ENCODE measurements at regions not wholly inside any gene's neighbourhood (a gene's known extent, or its start where the extent isn't known, plus 50 kb on each side); places are given as distances from the start of the nearest gene placed in this dataset.

DNA sequence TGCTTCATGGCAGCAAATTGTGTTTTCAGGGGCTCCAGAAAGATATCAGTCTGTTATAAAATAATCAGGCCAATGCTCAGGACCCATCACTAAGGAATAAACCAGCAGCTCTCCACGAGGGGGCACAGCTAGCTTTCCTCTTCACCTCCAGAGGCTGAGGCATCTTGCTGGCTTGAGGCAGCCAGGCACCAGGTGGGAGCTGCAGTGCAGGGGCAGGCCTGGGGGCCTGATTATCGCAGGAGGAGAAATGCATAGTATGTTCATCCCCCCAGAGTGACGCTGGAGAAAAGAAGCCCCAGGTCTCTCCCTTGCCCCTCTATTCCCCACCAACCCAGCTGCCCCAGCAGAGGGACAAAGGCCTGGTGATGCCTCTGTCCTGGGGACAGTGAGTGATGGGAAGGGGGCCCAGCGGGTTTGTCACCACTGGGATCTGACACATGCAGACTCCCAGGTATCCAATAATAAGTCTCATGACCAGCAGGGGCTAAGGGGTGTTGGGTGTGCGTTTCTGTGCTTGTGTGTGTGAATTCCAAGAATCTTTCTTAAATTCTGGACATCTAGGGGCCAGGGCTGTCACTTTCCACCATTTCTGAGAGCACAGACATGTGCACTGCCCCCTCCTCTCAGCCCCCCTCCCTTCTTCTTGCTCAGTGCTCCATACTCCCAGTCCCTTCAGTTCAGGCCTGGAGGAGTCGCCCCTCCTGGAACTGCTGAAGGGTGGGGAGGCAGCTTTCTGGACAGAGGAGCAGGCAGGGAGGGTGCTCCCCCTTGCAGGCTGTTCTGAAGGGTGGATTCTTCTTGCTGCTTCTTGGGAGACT is 128.1 kb upstream of the FAM20C start:
- intact Hi-C loops (cut with micrococcal nuclease; ENCODE audit: unreplicated experiment) = no loop called here
- Histone ChIP-seq H3K27ac (ENCODE audit: low read depth, low read length, poor library complexity, severe bottlenecking) (no peak overlapping the region), H3K9me3 (ENCODE audit: low read depth, low read length, poor library complexity, severe bottlenecking) (no peaks in the 10 kb centered on the region), H3K36me3 (ENCODE audit: insufficient read depth, low read length, poor library complexity, severe bottlenecking) (no peaks in the 10 kb centered on the region), H3K4me1 (ENCODE audit: insufficient read depth, low read length, poor library complexity, severe bottlenecking) (no peaks in the 10 kb centered on the region), H3K27me3 (replicated peaks; ENCODE audit: insufficient read depth, low read depth, low read length, poor library complexity) (no peaks in the 10 kb centered on the region), H3K4me3 (ENCODE audit: low read depth, low read length, poor library complexity, severe bottlenecking) (no peak overlapping the region)
- peak; percentile 45 for DNase-seq (ENCODE audit: low spot score)
- CTCF ChIA-PET = no interaction called here
- no TSS peak for BruUV-seq (replicated peaks)
- TF ChIP-seq EZH2 (IDR thresholded peaks at IDR 0.05; ENCODE audit: borderline replicate concordance, low read depth, low read length, poor library complexity, severe bottlenecking) = no peak
- TF ChIP-seq, protein P1, sequence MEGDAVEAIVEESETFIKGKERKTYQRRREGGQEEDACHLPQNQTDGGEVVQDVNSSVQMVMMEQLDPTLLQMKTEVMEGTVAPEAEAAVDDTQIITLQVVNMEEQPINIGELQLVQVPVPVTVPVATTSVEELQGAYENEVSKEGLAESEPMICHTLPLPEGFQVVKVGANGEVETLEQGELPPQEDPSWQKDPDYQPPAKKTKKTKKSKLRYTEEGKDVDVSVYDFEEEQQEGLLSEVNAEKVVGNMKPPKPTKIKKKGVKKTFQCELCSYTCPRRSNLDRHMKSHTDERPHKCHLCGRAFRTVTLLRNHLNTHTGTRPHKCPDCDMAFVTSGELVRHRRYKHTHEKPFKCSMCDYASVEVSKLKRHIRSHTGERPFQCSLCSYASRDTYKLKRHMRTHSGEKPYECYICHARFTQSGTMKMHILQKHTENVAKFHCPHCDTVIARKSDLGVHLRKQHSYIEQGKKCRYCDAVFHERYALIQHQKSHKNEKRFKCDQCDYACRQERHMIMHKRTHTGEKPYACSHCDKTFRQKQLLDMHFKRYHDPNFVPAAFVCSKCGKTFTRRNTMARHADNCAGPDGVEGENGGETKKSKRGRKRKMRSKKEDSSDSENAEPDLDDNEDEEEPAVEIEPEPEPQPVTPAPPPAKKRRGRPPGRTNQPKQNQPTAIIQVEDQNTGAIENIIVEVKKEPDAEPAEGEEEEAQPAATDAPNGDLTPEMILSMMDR (conservative IDR thresholded peaks at IDR 0.05; ENCODE audit: low read depth, low read length) = peak; percentile 57
- POLR2A ChIA-PET (ENCODE audit: low non-redundant PET) = no interaction called here

DNA sequence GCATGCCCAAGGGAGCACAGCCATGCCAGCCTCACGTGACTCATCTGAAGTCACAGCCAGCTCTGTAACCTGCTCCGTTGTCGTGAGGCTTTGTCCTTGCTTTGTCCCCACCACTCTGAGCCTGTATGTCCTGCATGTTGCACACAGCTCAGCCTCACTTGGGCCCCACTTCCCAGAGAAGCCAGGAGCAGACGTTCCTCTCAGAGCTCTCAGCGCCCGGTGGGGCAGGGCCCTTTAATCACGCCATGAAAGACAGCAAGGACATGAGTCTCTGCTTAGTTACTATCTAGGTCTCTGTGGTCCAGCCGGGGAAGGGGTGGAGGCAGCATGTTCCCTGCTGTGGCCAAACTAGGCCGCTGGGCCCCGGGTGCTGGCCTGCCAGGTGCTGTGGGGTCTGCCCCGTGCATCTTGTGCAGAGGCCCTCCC is 127.4 kb upstream of the FAM20C start:
- no peak for DNase-seq (ENCODE audit: low spot score)
- no peaks in the 10 kb centered on the region for H3K27me3 ChIP-seq (replicated peaks; ENCODE audit: insufficient read depth, low read depth, low read length, poor library complexity)
- H3K4me1 ChIP-seq (ENCODE audit: insufficient read depth, low read length, poor library complexity, severe bottlenecking) = no peaks in the 10 kb centered on the region
- H3K36me3 ChIP-seq (ENCODE audit: insufficient read depth, low read length, poor library complexity, severe bottlenecking) = no peaks in the 10 kb centered on the region
- BruUV-seq (replicated peaks) = no TSS peak
- TF ChIP-seq, protein P1 (conservative IDR thresholded peaks at IDR 0.05; ENCODE audit: low read depth, low read length) = no peak
- TF ChIP-seq EZH2 (IDR thresholded peaks at IDR 0.05; ENCODE audit: borderline replicate concordance, low read depth, low read length, poor library complexity, severe bottlenecking) = no peak
- POLR2A ChIA-PET (ENCODE audit: low non-redundant PET) = no interaction called here
- no peaks in the 10 kb centered on the region for H3K9me3 ChIP-seq (ENCODE audit: low read depth, low read length, poor library complexity, severe bottlenecking)
- CTCF ChIA-PET = no interaction called here
- H3K4me3 ChIP-seq (ENCODE audit: low read depth, low read length, poor library complexity, severe bottlenecking) = no peak overlapping the region
- intact Hi-C loops (cut with micrococcal nuclease; ENCODE audit: unreplicated experiment) = no loop called here
- no peak overlapping the region for H3K27ac ChIP-seq (ENCODE audit: low read depth, low read length, poor library complexity, severe bottlenecking)

DNA sequence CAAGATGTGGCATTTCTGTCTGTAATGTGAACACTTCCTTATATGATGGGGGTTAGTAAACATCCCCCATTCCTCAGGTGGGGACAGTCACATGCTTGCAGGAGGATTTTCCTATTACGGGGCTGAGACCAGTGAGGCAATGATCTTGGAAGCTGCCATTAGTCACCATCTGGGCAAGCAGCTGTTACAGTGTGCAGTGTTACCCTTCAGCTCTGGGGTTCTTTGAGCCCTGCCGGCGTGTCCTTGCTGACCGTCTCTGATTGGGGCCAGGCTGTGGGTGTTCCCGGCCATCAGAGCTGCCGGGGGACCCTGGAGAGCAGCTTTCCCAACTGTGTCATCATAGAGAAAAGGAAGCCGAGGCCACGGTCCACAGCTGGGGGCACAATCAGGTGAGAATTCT is 126.8 kb upstream of the FAM20C start:
- TF ChIP-seq EZH2 (IDR thresholded peaks at IDR 0.05; ENCODE audit: borderline replicate concordance, low read depth, low read length, poor library complexity, severe bottlenecking) = no peak
- TF ChIP-seq, protein P1 (conservative IDR thresholded peaks at IDR 0.05; ENCODE audit: low read depth, low read length) = no peak
- CTCF ChIA-PET = no interaction called here
- intact Hi-C loops (cut with micrococcal nuclease; ENCODE audit: unreplicated experiment) = no loop called here
- no peak for DNase-seq (ENCODE audit: low spot score)
- POLR2A ChIA-PET (ENCODE audit: low non-redundant PET) = no interaction called here
- Histone ChIP-seq H3K9me3 (ENCODE audit: low read depth, low read length, poor library complexity, severe bottlenecking) (no peaks in the 10 kb centered on the region), H3K27ac (ENCODE audit: low read depth, low read length, poor library complexity, severe bottlenecking) (no peak overlapping the region), H3K4me1 (ENCODE audit: insufficient read depth, low read length, poor library complexity, severe bottlenecking) (no peaks in the 10 kb centered on the region), H3K4me3 (ENCODE audit: low read depth, low read length, poor library complexity, severe bottlenecking) (no peak overlapping the region), H3K36me3 (ENCODE audit: insufficient read depth, low read length, poor library complexity, severe bottlenecking) (no peaks in the 10 kb centered on the region), H3K27me3 (replicated peaks; ENCODE audit: insufficient read depth, low read depth, low read length, poor library complexity) (no peaks in the 10 kb centered on the region)
- no TSS peak for BruUV-seq (replicated peaks)

Data from A673 (cell line).